HG02885 (cell line): ENCODE measurements at regions not wholly inside any gene's neighbourhood (a gene's known extent, or its start where the extent isn't known, plus 50 kb on each side); places are given as distances from the start of the nearest gene placed in this dataset.

Source experiments
- ATAC-seq: cut with Tn5 transposase; IDR thresholded peaks from one replicate; pipeline ENCODE4 v1.9.1; 2021; ENCODE audit warnings: mild to moderate bottlenecking; ENCODE audit not compliant: unreplicated experiment, poor library complexity

DNA sequence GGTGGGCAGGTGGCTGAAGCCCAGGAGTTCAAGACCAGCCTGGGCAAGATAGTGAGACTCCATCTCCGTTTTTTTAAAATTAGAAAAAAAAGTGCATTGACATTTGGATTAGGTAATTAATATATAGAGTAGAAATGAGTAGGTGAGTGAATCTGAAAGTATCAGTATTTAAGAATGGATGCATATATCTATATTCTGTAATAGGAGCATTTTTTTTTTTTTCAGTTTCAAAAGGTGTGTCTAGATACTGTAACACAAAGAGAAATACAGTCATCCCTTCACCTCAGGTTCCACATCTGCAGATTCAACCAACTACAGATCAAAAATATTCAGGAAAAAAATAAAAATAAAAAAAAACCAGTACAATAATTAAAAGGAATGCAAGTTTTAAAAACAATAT lies 50.8 kb downstream of the RBM27 start:
- ATAC-seq, result peak; percentile 90

DNA sequence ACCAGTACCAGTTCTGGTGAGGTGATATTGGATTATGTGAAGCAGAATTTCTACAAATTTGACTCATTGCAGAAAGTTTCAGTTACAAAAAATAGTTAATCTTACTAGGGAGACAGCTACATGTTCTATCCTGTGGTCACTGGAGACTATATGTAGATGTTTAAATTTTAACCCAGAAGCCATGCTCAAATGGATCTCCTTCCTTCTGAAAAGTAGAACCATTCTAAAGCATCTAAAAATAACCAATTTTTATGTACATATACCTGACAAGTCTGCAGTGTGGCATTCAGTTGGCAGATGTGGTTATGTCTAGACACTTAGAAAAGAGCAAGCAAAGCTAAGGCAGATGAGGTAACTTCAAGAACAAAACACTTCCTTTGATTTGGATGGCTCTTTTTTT lies 65.5 kb upstream of the POU4F3 start:
- no peak for ATAC-seq

DNA sequence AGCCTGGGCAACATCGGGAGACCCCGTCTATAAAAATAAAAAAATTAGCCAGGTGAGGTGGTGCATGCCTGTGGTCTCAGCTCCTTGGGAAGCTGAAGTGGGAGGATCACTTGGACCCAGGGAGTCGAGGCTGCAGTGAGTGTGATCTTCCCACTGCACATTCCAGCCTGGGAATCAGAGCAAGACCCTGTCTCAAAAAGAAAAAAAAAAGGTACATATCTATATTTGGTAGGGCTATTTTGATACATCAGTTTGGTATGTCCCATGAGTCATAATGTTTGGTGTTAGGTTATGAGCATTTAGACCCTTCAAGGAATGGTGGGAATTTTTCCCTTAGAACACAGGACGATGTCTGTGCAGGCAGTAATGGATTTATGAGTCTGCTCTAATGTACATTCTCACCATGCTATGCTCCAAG lies 55.3 kb upstream of the POU4F3 start:
- no peak for ATAC-seq

DNA sequence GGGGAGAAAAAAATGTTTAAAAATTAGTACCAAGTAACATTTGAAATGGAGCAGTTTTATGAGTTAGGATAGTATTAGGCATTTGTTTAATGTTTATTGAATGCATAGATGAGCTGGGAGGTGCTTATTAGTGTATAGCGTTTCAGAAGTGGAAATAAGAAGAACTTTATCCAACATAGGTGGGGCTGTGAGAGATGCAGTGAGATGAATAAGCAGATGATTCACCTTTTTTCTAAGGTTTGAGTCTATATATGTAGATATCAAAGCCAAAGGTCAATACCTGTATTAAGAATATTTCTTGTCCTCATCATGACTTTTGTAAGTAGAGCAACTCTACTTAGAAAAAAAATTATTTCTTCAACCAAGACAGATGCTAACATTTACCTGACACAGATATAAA lies 54.6 kb upstream of the POU4F3 start:
- ATAC-seq, result no peak
